ENCODE measurements at regions not wholly inside any gene's neighbourhood (a gene's known extent, or its start where the extent isn't known, plus 50 kb on each side); places are given as distances from the start of the nearest gene placed in this dataset.

- TF ChIP-seq CTCF (IDR thresholded peaks at IDR 0.05 in 4 of 5, conservative IDR thresholded peaks at IDR 0.05 in 1 of 5) (no peak), POLR2A (IDR thresholded peaks at IDR 0.05) (no peak)
Observed at GRCh38 chr1:228882041-228882770, 146.9 kb downstream of the RHOU start.

All from gastrocnemius medialis (tissue), 4 donors.